HG02981 (cell line): ENCODE measurements at regions not wholly inside any gene's neighbourhood (a gene's known extent, or its start where the extent isn't known, plus 50 kb on each side); places are given as distances from the start of the nearest gene placed in this dataset.

Experiments used
- ATAC-seq: cut with Tn5 transposase; IDR thresholded peaks from one replicate; pipeline ENCODE4 v1.9.1; 2021; ENCODE audit warnings: mild to moderate bottlenecking, moderate library complexity; ENCODE audit not compliant: unreplicated experiment

GRCh38 chr2:118738524-118739308, 108.7 kb downstream of the EN1 start:
- no peak for ATAC-seq

GRCh38 chr2:118738106-118738505, 109.3 kb downstream of the EN1 start:
- no peak for ATAC-seq

GRCh38 chr2:118737684-118738083, 109.8 kb downstream of the EN1 start:
- ATAC-seq, result no peak

- ATAC-seq, result no peak
Measured at GRCh38 chr2:118732432-118732831, 115.0 kb downstream of the EN1 start.

DNA sequence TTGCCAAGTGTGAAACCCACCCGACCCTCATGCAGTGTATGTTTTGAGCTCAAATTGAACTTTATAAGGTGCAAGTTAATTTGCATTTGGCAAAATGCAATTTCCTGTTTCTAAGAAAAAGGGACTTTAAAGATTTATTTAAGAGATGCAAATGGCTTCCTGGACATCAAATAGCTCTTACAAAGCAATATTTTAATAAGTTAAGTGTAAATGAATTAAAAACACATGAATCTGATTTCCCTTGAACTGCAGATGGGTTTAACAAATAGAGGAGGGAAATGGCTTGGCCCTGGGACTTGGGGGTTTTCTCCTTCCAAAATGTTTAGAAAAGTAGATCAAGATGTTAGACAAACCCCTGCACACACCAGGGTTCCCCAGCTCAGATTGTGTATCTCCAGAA, 116.0 kb downstream of the EN1 start:
- ATAC-seq, result no peak

GRCh38 chr2:118730405-118730804, 117.0 kb downstream of the EN1 start:
- ATAC-seq, result no peak

DNA sequence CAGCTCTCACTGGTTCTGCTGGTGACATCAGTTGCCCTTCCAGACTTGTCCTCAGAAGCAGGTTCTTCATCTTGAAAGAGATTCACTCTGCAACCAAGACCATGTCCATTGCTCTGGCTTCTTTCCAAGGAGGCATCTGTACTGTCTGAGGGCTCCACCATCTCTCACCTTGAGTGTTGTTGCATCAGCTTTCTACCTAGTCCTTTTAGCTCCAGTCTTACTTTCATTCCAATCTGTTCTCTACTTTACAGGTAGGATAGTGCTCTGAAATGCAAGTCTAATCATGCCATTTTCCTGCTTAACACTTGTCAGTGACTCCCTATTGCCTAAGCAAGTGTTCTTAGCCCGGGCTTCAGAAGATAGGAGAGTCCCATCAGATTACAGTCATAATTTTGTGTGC, 117.7 kb downstream of the EN1 start:
- ATAC-seq, result no peak

DNA sequence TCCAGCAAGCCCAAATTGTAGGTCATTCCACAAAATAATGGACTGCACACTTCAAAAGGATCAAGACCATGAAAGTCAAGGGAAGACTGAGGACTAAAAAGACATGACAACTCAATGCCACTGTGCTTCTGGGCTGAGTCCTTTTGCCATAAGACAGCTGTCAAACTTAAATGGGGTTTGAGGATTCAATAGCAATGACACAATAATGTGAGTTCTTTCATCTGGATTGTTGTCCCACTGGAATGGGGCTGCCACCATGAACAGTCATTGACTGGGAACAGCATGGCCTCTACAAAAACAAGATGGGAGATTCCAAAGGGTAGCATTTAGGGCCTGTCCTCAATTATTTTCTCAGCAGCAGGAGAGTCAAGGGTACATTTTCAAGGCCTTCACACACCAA, 118.5 kb downstream of the EN1 start:
- no peak for ATAC-seq

DNA sequence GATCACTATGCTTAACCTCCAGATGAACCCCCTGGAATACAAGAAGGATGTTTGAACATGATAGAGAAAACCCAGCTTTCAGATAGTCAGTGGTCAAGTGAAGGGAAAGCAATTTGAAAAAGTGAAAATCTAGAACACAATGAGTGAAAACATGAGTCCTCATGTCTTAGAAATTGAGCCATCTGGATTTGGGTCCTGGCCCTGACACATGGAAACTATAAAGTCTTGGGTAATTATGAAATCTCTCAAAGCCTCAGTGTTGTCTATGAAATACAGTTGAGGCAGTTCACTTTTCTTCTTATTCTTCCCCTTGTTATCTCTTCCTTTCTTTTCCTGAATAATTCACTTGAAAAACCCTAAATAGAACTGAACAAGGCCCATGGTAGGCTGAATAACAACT, 120.6 kb downstream of the EN1 start:
- no peak for ATAC-seq

DNA sequence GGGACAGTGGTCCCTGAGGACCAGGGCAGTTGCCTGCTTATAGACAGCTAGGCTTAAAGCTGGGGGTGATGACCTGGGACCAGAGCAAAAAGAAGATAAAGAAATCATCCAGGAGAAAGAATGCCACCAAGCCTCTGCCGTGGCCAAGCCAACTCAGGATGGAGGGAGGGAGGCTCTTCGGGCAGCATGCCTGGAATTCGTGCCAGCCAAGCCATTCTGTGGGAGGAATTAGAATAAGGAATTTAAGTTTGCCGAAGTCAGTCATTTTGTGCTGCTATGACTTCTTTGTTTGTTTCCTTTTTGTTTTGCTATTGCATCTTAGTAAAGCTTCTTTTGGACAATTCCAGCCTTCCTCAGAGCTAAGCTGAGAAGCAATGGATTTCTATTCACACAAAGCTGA, 124.1 kb downstream of the EN1 start:
- no peak for ATAC-seq

- ATAC-seq, result no peak
Measured at GRCh38 chr2:118722976-118723375, 124.5 kb downstream of the EN1 start.

- ATAC-seq, result no peak
Measured at GRCh38 chr2:118721817-118722551, 125.5 kb downstream of the EN1 start.

- ATAC-seq, result no peak
Measured at GRCh38 chr2:118720866-118721265, 126.6 kb downstream of the EN1 start.

GRCh38 chr2:118718921-118719320, 128.5 kb downstream of the EN1 start:
- ATAC-seq, result no peak

GRCh38 chr2:118716102-118716501, 131.3 kb downstream of the EN1 start:
- no peak for ATAC-seq

- no peak for ATAC-seq
Measured at GRCh38 chr2:118714118-118714517, 133.3 kb downstream of the EN1 start.

DNA sequence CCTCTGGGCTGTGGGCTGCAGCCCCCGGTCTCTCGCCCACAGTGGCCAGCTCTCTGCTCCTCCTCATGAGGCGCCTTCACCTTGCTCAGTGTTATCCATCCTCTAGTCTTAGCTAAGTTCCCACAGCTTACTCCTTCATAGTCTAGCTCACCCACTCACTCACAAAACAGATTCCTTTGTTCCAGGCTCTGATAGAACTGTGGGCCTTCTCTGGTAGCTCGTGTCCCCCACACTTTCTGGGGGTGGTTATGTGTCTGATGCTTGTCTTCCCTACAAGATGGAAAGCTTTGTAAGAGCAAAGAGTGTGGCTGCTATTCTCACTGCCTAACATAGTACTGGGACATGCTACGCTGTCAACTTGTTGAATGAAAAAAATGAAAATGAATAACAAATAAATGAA, 135.8 kb downstream of the EN1 start:
- ATAC-seq, result no peak

- no peak for ATAC-seq
Measured at GRCh38 chr2:118710481-118710880, 137.0 kb downstream of the EN1 start.

GRCh38 chr2:118709786-118710185, 137.7 kb downstream of the EN1 start:
- no peak for ATAC-seq

DNA sequence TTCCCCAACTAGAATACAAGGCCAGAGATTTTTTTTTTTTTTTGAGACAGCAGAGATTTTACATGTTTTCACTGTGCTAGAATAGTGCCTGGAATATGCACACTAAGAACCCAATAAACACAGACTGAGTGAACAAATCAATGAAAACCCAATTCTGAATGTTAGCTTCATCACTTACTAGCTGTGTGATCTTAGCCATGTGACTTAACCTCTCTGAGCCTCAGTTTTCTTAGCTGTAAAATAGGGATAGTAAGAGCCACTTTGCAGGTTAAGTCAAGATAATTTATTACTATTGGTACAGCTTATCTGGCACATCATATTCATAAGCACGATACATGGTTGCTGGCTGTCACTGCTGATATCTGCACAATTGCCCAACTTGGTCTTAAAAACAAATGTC, 140.6 kb downstream of the EN1 start:
- ATAC-seq, result no peak

- ATAC-seq, result no peak
Measured at GRCh38 chr2:118706371-118706770, 141.1 kb downstream of the EN1 start.

DNA sequence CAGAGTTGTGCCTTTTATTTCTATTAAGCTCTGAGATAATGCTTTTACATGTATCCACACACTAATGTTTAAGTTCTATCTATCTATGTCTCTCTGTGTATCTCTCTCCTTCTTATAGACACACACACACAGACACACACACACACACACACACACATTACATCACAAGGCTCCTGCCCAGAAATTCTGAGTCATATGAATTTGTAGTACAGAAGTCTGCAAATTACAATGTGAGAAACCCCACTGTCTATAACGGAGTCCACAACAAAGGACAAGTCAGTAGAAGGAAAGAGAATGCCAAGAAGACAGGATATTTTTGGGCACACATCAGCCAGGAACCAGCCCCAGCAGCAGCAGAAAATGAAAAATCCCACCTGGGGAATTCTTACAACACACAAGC, 142.4 kb downstream of the EN1 start:
- ATAC-seq, result no peak
